ENCODE measurements at regions not wholly inside any gene's neighbourhood (a gene's known extent, or its start where the extent isn't known, plus 50 kb on each side); places are given as distances from the start of the nearest gene placed in this dataset.
"Not testable (repeated sequence)": the region's sequence is repeated elsewhere in the genome, so short reads cannot be mapped to it uniquely, and the experiment has no call there.

DNA sequence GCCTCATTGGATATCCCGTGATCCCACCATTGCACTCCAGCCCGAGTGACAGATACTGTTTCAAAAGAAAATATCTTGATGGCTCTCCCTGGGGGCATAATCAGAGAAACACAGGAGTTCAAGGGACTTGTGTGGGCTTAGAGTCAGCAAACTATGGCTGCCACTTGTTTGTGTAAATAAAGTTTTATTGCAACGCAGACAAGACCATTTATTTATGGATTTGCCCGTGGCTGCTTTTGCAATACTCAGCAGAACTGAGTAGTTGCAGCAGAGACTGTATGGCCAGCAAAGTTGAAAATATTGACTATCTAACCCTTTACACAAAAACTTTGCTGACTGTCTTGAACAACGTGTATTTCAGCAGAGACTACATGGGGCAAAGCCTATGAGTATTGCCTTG, 75.5 kb upstream of the GPRC5B start:
- no peak overlapping the region for H2BK120ac ChIP-seq (ENCODE audit: low read depth, low read length)
- H3K14ac ChIP-seq (ENCODE audit: low read length), result no peak overlapping the region
- DNase-seq (ENCODE audit: low spot score), result no peak
- WGBS, 2 donors (ENCODE audit: extremely low coverage in 2 of 2, insufficient read length in 2 of 2, insufficient replicate concordance in 1 of 2), result no CpG with 5 or more reads among the region's 5 CpGs
- H2BK5ac ChIP-seq (ENCODE audit: low read length), result no peak overlapping the region
- H3K27ac ChIP-seq (replicated peaks; ENCODE audit: low read length), result no peak overlapping the region
- H2AFZ ChIP-seq (ENCODE audit: low read length), result no peak overlapping the region
- no peaks in the 10 kb centered on the region for H3K79me1 ChIP-seq (ENCODE audit: low read depth, low read length)
- H3K9me3 ChIP-seq (replicated peaks in 1 of 2; ENCODE audit: control insufficient read depth in 2 of 2, insufficient read depth in 1 of 2, low read depth in 1 of 2, low read length in 2 of 2), result no peaks in the 10 kb centered on the region
- H2AK5ac ChIP-seq (ENCODE audit: low read depth, low read length), result no peak overlapping the region
- H3K4me1 ChIP-seq (ENCODE audit: control insufficient read depth in 2 of 2, insufficient read depth in 1 of 2, low read depth in 1 of 2, low read length in 2 of 2), result no peaks in the 10 kb centered on the region
- no peaks in the 10 kb centered on the region for H3K36me3 ChIP-seq (replicated peaks in 1 of 2; ENCODE audit: control insufficient read depth in 2 of 2, insufficient read depth in 2 of 2, low read length in 2 of 2)
- H3K4ac ChIP-seq (ENCODE audit: low read length), result no peak overlapping the region
- H3K18ac ChIP-seq (ENCODE audit: low read length), result no peak overlapping the region
- H3K4me2 ChIP-seq (ENCODE audit: insufficient read depth, low read length, poor library complexity, severe bottlenecking), result no peak overlapping the region
- no peak overlapping the region for H2BK12ac ChIP-seq (ENCODE audit: low read length)
- no peak overlapping the region for H3K4me3 ChIP-seq (ENCODE audit: low read length in 2 of 2)
- no peak overlapping the region for H2BK15ac ChIP-seq (ENCODE audit: low read length)
- H3K27me3 ChIP-seq (ENCODE audit: control insufficient read depth in 3 of 3, insufficient read depth in 3 of 3, low read depth in 1 of 3, low read length in 3 of 3), result no peaks in the 10 kb centered on the region
- no peak overlapping the region for H4K91ac ChIP-seq (ENCODE audit: low read depth, low read length, poor library complexity)
- no peak overlapping the region for H3K9ac ChIP-seq (ENCODE audit: low read depth, low read length, poor library complexity)
- H3K23ac ChIP-seq (ENCODE audit: low read depth, low read length, poor library complexity), result no peak overlapping the region
- H4K8ac ChIP-seq (ENCODE audit: low read depth, low read length), result no peak overlapping the region

DNA sequence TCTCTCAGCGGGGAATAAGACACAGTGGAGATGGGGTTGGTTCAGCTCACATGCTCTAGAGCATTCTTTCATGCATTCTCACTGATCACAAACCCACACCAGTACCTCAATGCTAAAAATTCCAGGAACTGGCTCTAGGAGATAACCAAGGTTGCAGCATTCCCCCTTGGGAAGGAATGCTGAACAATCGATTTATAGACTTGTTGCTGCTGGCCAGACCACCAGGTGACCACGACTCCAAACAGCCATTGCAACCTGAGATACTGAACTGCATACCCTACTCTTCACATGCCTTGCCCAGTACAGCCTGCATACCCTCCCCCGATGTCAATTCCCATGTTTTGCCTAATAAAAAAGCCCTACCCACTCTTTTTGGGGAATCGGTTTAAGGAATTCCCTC, 75.1 kb upstream of the GPRC5B start:
- Histone ChIP-seq H3K4me3 (ENCODE audit: low read length in 2 of 2) (peak overlapping the region in 1 of 2 donors; percentile 43), H3K36me3 (replicated peaks in 1 of 2; ENCODE audit: control insufficient read depth in 2 of 2, insufficient read depth in 2 of 2, low read length in 2 of 2) (no peaks in the 10 kb centered on the region), H3K27me3 (ENCODE audit: control insufficient read depth in 3 of 3, insufficient read depth in 3 of 3, low read depth in 1 of 3, low read length in 3 of 3) (no peaks in the 10 kb centered on the region), H2AFZ (ENCODE audit: low read length) (no peak overlapping the region), H3K4me1 (ENCODE audit: control insufficient read depth in 2 of 2, insufficient read depth in 1 of 2, low read depth in 1 of 2, low read length in 2 of 2) (no peaks in the 10 kb centered on the region), H3K9ac (ENCODE audit: low read depth, low read length, poor library complexity) (no peak overlapping the region), H4K91ac (ENCODE audit: low read depth, low read length, poor library complexity) (no peak overlapping the region), H3K14ac (ENCODE audit: low read length) (no peak overlapping the region), H3K23ac (ENCODE audit: low read depth, low read length, poor library complexity) (no peak overlapping the region), H2BK120ac (ENCODE audit: low read depth, low read length) (no peak overlapping the region), H2AK5ac (ENCODE audit: low read depth, low read length) (no peak overlapping the region), H3K27ac (replicated peaks; ENCODE audit: low read length) (no peak overlapping the region), H3K9me3 (replicated peaks in 1 of 2; ENCODE audit: control insufficient read depth in 2 of 2, insufficient read depth in 1 of 2, low read depth in 1 of 2, low read length in 2 of 2) (no peaks in the 10 kb centered on the region), H3K4ac (ENCODE audit: low read length) (no peak overlapping the region), H2BK15ac (ENCODE audit: low read length) (no peak overlapping the region), H3K4me2 (ENCODE audit: insufficient read depth, low read length, poor library complexity, severe bottlenecking) (no peak overlapping the region), H4K8ac (ENCODE audit: low read depth, low read length) (no peak overlapping the region), H3K79me1 (ENCODE audit: low read depth, low read length) (no peaks in the 10 kb centered on the region), H3K18ac (ENCODE audit: low read length) (no peak overlapping the region), H2BK5ac (ENCODE audit: low read length) (no peak overlapping the region), H2BK12ac (ENCODE audit: low read length) (no peak overlapping the region)
- no peak for DNase-seq (ENCODE audit: low spot score)
- no CpG with 5 or more reads among the region's 5 CpGs for WGBS, 2 donors (ENCODE audit: extremely low coverage in 2 of 2, insufficient read length in 2 of 2, insufficient replicate concordance in 1 of 2)

DNA sequence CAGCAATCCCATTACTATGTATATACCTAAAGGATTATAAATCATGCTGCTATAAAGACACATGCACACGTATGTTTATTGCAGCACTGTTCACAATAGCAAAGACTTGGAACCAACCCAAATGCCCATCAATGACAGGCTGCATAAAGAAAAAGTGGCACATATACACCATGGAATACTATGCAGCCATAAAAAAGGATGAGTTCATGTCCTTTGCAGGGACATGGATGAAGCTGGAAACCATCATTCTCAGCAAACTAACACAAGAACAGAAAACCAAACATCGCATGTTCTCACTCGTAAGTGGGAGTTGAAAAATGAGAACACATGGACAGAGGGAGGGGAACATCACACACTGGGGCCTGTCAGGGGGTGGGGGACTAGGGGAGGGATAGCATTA, 71.2 kb upstream of the GPRC5B start:
- no CpG with 5 or more reads among the region's 3 CpGs for WGBS, 2 donors (ENCODE audit: extremely low coverage in 2 of 2, insufficient read length in 2 of 2, insufficient replicate concordance in 1 of 2)
- H3K18ac ChIP-seq (ENCODE audit: low read length); H3K27ac ChIP-seq (replicated peaks; ENCODE audit: low read length); H2BK12ac ChIP-seq (ENCODE audit: low read length); H4K91ac ChIP-seq (ENCODE audit: low read depth, low read length, poor library complexity); DNase-seq (ENCODE audit: low spot score); H3K23ac ChIP-seq (ENCODE audit: low read depth, low read length, poor library complexity); H3K79me1 ChIP-seq (ENCODE audit: low read depth, low read length); H2BK15ac ChIP-seq (ENCODE audit: low read length); H2AFZ ChIP-seq (ENCODE audit: low read length); H3K9ac ChIP-seq (ENCODE audit: low read depth, low read length, poor library complexity); H2BK5ac ChIP-seq (ENCODE audit: low read length); H3K4me2 ChIP-seq (ENCODE audit: insufficient read depth, low read length, poor library complexity, severe bottlenecking); H4K8ac ChIP-seq (ENCODE audit: low read depth, low read length); H3K4ac ChIP-seq (ENCODE audit: low read length); H3K27me3 ChIP-seq (ENCODE audit: control insufficient read depth in 3 of 3, insufficient read depth in 3 of 3, low read depth in 1 of 3, low read length in 3 of 3); H3K36me3 ChIP-seq (replicated peaks in 1 of 2; ENCODE audit: control insufficient read depth in 2 of 2, insufficient read depth in 2 of 2, low read length in 2 of 2); H3K4me1 ChIP-seq (ENCODE audit: control insufficient read depth in 2 of 2, insufficient read depth in 1 of 2, low read depth in 1 of 2, low read length in 2 of 2); H2AK5ac ChIP-seq (ENCODE audit: low read depth, low read length); H2BK120ac ChIP-seq (ENCODE audit: low read depth, low read length); H3K4me3 ChIP-seq (ENCODE audit: low read length in 2 of 2); H3K9me3 ChIP-seq (replicated peaks in 1 of 2; ENCODE audit: control insufficient read depth in 2 of 2, insufficient read depth in 1 of 2, low read depth in 1 of 2, low read length in 2 of 2); H3K14ac ChIP-seq (ENCODE audit: low read length): not testable (repeated sequence)

DNA sequence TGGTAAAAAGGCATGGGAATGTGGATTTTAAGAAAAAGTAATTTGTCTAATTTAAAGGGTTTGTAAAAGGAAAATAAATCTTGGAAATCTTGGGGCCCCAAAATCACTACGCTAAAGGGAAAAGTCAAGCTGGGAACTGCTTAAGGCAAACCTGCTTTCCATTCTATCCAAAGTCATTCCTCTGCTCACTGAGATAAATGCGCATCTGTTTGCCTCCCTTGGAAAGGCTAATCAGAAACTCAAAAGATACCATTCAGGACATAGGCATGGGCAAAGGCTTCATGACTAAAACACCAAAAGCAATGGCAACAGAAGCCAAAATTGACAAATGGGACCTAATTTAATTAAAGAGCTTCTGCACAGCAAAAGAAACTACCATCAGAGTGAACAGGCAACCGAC, 70.4 kb upstream of the GPRC5B start:
- WGBS, 2 donors (ENCODE audit: extremely low coverage in 2 of 2, insufficient read length in 2 of 2, insufficient replicate concordance in 1 of 2), result no CpG with 5 or more reads among the region's 3 CpGs
- H4K8ac ChIP-seq (ENCODE audit: low read depth, low read length); H2AFZ ChIP-seq (ENCODE audit: low read length); H2BK5ac ChIP-seq (ENCODE audit: low read length); H2BK12ac ChIP-seq (ENCODE audit: low read length); H2BK120ac ChIP-seq (ENCODE audit: low read depth, low read length); H3K4me3 ChIP-seq (ENCODE audit: low read length in 2 of 2); H3K36me3 ChIP-seq (replicated peaks in 1 of 2; ENCODE audit: control insufficient read depth in 2 of 2, insufficient read depth in 2 of 2, low read length in 2 of 2); H2AK5ac ChIP-seq (ENCODE audit: low read depth, low read length); H2BK15ac ChIP-seq (ENCODE audit: low read length); H3K27ac ChIP-seq (replicated peaks; ENCODE audit: low read length); H3K18ac ChIP-seq (ENCODE audit: low read length); H3K79me1 ChIP-seq (ENCODE audit: low read depth, low read length); H4K91ac ChIP-seq (ENCODE audit: low read depth, low read length, poor library complexity); H3K14ac ChIP-seq (ENCODE audit: low read length); DNase-seq (ENCODE audit: low spot score); H3K23ac ChIP-seq (ENCODE audit: low read depth, low read length, poor library complexity); H3K27me3 ChIP-seq (ENCODE audit: control insufficient read depth in 3 of 3, insufficient read depth in 3 of 3, low read depth in 1 of 3, low read length in 3 of 3); H3K4ac ChIP-seq (ENCODE audit: low read length); H3K9me3 ChIP-seq (replicated peaks in 1 of 2; ENCODE audit: control insufficient read depth in 2 of 2, insufficient read depth in 1 of 2, low read depth in 1 of 2, low read length in 2 of 2); H3K4me2 ChIP-seq (ENCODE audit: insufficient read depth, low read length, poor library complexity, severe bottlenecking); H3K9ac ChIP-seq (ENCODE audit: low read depth, low read length, poor library complexity); H3K4me1 ChIP-seq (ENCODE audit: control insufficient read depth in 2 of 2, insufficient read depth in 1 of 2, low read depth in 1 of 2, low read length in 2 of 2): not testable (repeated sequence)
